Breast epithelium (tissue), 3 donors: ENCODE measurements at regions not wholly inside any gene's neighbourhood (a gene's known extent, or its start where the extent isn't known, plus 50 kb on each side); places are given as distances from the start of the nearest gene placed in this dataset.

Experiments used
- POLR2A ChIP-seq: fragments of 450-650 bp; IDR thresholded peaks from one replicate; pipeline ENCODE4 v1.6.1; 2016; ENCODE audit warnings: antibody characterized with exemption, mild to moderate bottlenecking, moderate library complexity
- TF ChIP-seq, protein P1 (sequence below), 3 donors: fragments of 450-650 bp; IDR thresholded peaks; one replicate each; pipeline ENCODE4 v1.5.1; 2016 to 2017; ENCODE audit warnings: antibody characterized with exemption in 3 of 3, mild to moderate bottlenecking in 3 of 3, moderate library complexity in 3 of 3

- TF ChIP-seq, protein P1, sequence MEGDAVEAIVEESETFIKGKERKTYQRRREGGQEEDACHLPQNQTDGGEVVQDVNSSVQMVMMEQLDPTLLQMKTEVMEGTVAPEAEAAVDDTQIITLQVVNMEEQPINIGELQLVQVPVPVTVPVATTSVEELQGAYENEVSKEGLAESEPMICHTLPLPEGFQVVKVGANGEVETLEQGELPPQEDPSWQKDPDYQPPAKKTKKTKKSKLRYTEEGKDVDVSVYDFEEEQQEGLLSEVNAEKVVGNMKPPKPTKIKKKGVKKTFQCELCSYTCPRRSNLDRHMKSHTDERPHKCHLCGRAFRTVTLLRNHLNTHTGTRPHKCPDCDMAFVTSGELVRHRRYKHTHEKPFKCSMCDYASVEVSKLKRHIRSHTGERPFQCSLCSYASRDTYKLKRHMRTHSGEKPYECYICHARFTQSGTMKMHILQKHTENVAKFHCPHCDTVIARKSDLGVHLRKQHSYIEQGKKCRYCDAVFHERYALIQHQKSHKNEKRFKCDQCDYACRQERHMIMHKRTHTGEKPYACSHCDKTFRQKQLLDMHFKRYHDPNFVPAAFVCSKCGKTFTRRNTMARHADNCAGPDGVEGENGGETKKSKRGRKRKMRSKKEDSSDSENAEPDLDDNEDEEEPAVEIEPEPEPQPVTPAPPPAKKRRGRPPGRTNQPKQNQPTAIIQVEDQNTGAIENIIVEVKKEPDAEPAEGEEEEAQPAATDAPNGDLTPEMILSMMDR (IDR thresholded peaks at IDR 0.05), result no peak
- TF ChIP-seq POLR2A, result no peak
Measured at GRCh38 chr18:27250471-27250870, 65.4 kb upstream of the CHST9 start.
